GM12873 (cell line): ENCODE measurements at regions not wholly inside any gene's neighbourhood (a gene's known extent, or its start where the extent isn't known, plus 50 kb on each side); places are given as distances from the start of the nearest gene placed in this dataset.

Experiments
- CTCF ChIP-seq: IDR thresholded peaks from 2 replicates; pipeline ENCODE4 v1.5.1; 2012; ENCODE audit warnings: low read depth, mild to moderate bottlenecking, moderate library complexity, low read length, control low read depth; ENCODE audit not compliant: insufficient read depth; ENCODE audit errors: missing control alignments

GRCh38 chr10:7082967-7083366 is 327.9 kb downstream of the SFMBT2 start:
- TF ChIP-seq CTCF = no peak

- no peak for TF ChIP-seq CTCF
Measured at GRCh38 chr10:7077880-7078279, 333.0 kb downstream of the SFMBT2 start.

GRCh38 chr10:7075851-7076250 is 335.0 kb downstream of the SFMBT2 start:
- TF ChIP-seq CTCF = no peak

- no peak for TF ChIP-seq CTCF
Measured at GRCh38 chr10:7075110-7075509, 335.7 kb downstream of the SFMBT2 start.

- no peak for TF ChIP-seq CTCF
Measured at GRCh38 chr10:7071421-7071820, 339.4 kb downstream of the SFMBT2 start.

GRCh38 chr10:7070950-7071349 is 339.9 kb downstream of the SFMBT2 start:
- TF ChIP-seq CTCF = no peak

- no peak for TF ChIP-seq CTCF
Measured at GRCh38 chr10:7069706-7070105, 341.1 kb downstream of the SFMBT2 start.

GRCh38 chr10:7056216-7056615 is 354.6 kb downstream of the SFMBT2 start:
- no peak for TF ChIP-seq CTCF
